PC-3 (cell line): ENCODE measurements at regions not wholly inside any gene's neighbourhood (a gene's known extent, or its start where the extent isn't known, plus 50 kb on each side); places are given as distances from the start of the nearest gene placed in this dataset.

ENCODE experiments used
- ATAC-seq: fragments of 200-7000 bp; cut with Tn5 transposase; 2 replicates; pipeline ENCODE4 v1.9.1; 2020; ENCODE audit warnings: mild to moderate bottlenecking, moderate library complexity
- BruUV-seq: library from RNA; stranded (reverse); fragments of 400-500 nt; replicated peaks from 2 replicates; lab custom pipeline; 2021; lab: Mats Ljungman, UMichigan
- CTCF ChIA-PET: fragments of 300-600 bp; sonication (Branson Sonifier 250); formaldehyde crosslinking; loops from one replicate; lab custom pipeline; 2022; ENCODE audit warnings: antibody characterized with exemption; lab: Charles Lee
- POLR2A ChIA-PET: fragments of 300-600 bp; sonication (Branson Sonifier 250); formaldehyde crosslinking; loops from one replicate; lab custom pipeline; 2022; ENCODE audit warnings: antibody characterized with exemption; ENCODE audit not compliant: unreplicated experiment; lab: Charles Lee
- DNase-seq: peaks from one replicate; pipeline ENCODE4 v3.0.0-alpha.2; 2015
- H2AFZ ChIP-seq: fragments of 300-600 bp; sonication (generic); 2 replicates; pipeline ENCODE4 v1.6.0; 2016; ENCODE audit warnings: antibody characterized with exemption, low read length
- H3F3A ChIP-seq: fragments of 300-600 bp; sonication (generic); one replicate; pipeline ENCODE4 v1.6.0; 2017; ENCODE audit warnings: antibody characterized with exemption, low read length, control low read depth, mild to moderate bottlenecking; ENCODE audit not compliant: unreplicated experiment
- H3K27ac ChIP-seq: fragments of 300-600 bp; sonication (generic); 2 replicates; pipeline ENCODE4 v1.5.1; 2016; ENCODE audit warnings: mild to moderate bottlenecking, low read length
- H3K27me3 ChIP-seq: fragments of 300-600 bp; sonication (generic); 2 replicates; pipeline ENCODE4 v1.6.1; 2016; ENCODE audit warnings: low read length, mixed read lengths
- H3K36me3 ChIP-seq: fragments of 300-600 bp; sonication (generic); 2 replicates; pipeline ENCODE4 v1.6.1; 2016; ENCODE audit warnings: low read depth, mixed run types, low read length, mixed read lengths
- H3K4me1 ChIP-seq: fragments of 300-600 bp; sonication (generic); 2 replicates; pipeline ENCODE4 v1.5.1; 2016; ENCODE audit warnings: low read length; ENCODE audit not compliant: insufficient read depth
- H3K4me2 ChIP-seq: fragments of 300-600 bp; sonication (generic); 2 replicates; pipeline ENCODE4 v1.6.0; 2016; ENCODE audit warnings: low read length
- H3K4me3 ChIP-seq: fragments of 300-600 bp; sonication (generic); 2 replicates; pipeline ENCODE4 v1.5.1; 2016; ENCODE audit warnings: mild to moderate bottlenecking, low read length, mixed read lengths
- H3K79me2 ChIP-seq: fragments of 300-600 bp; sonication (generic); 2 replicates; pipeline ENCODE4 v1.6.1; 2017; ENCODE audit warnings: low read length, mixed read lengths
- H3K9ac ChIP-seq: fragments of 300-600 bp; sonication (generic); 2 replicates; pipeline ENCODE4 v1.6.0; 2016; ENCODE audit warnings: mild to moderate bottlenecking, low read length
- H3K9me2 ChIP-seq: fragments of 300-600 bp; sonication (generic); replicated peaks from 2 replicates; pipeline ENCODE4 v1.6.1; 2016; ENCODE audit warnings: mixed run types, low read length, mixed read lengths
- H3K9me3 ChIP-seq: fragments of 300-600 bp; sonication (generic); 2 replicates; pipeline ENCODE4 v1.6.1; 2016; ENCODE audit warnings: low read length, mixed read lengths
- H4K20me1 ChIP-seq: fragments of 300-600 bp; sonication (generic); 2 replicates; pipeline ENCODE4 v1.6.1; 2016; ENCODE audit warnings: low read length, mixed read lengths
- EZH2 ChIP-seq: fragments of 300-600 bp; sonication (generic); IDR thresholded peaks from one replicate; pipeline ENCODE4 v1.6.1; 2017; ENCODE audit warnings: antibody characterized with exemption, mild to moderate bottlenecking, low read length; ENCODE audit not compliant: unreplicated experiment
- EZH2phosphoT487 ChIP-seq: fragments of 300-600 bp; sonication (generic); IDR thresholded peaks from 2 replicates; pipeline ENCODE4 v1.6.1; 2018; ENCODE audit warnings: mild to moderate bottlenecking, antibody characterized with exemption, low read length, borderline replicate concordance
- intact Hi-C: fragments of 100-400 bp; cut with micrococcal nuclease; formaldehyde crosslinking; loops from 2 replicates; pipeline ENCODE4 v1.9.0; 2023
- TF ChIP-seq, protein P1 (sequence below): fragments of 300-600 bp; sonication (generic); conservative IDR thresholded peaks from 2 replicates; pipeline ENCODE4 v1.5.1; 2017; ENCODE audit warnings: antibody characterized with exemption, low read depth, mild to moderate bottlenecking, low read length

DNA sequence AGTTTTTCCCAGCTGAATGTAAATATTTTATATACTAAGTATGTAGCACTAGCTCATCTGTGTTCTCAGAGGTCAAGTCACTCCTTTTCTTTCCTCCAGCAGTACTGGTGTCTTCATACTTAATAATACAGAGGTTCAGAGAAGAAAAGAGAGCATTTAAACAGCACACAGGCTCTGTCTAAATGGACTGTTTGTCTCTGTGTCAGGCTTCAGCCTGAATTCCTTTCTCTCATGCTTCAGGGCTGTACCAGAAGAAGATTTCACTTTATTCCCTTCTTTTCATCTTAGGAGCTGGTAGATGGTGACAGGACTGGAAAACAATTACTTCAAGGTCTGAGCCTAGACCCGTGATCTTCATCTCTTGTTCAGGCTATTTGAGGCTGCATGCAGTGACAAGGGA lies 51.4 kb upstream of the LYZL2 start:
- Histone ChIP-seq H3K27me3 (no peaks in the 10 kb centered on the region), H4K20me1 (no peaks in the 10 kb centered on the region), H3K9ac (no peak overlapping the region), H3K9me3 (peaks cover 4% of the 10 kb centered on the region; the same call in 1 of the 2 replicates), H3K9me2 (no peaks in the 10 kb centered on the region), H3K4me3 (no peak overlapping the region), H3K27ac (no peak overlapping the region), H3K36me3 (no peaks in the 10 kb centered on the region), H3K79me2 (no peaks in the 10 kb centered on the region), H3F3A (no peaks in the 10 kb centered on the region), H2AFZ (no peak overlapping the region), H3K4me1 (peaks cover 9% of the 10 kb centered on the region), H3K4me2 (no peak overlapping the region)
- intact Hi-C loops = no loop called here
- CTCF ChIA-PET = no interaction called here
- POLR2A ChIA-PET = no interaction called here
- DNase-seq (no peak), ATAC-seq (no peak)
- no TSS peak for BruUV-seq
- TF ChIP-seq, protein P1, sequence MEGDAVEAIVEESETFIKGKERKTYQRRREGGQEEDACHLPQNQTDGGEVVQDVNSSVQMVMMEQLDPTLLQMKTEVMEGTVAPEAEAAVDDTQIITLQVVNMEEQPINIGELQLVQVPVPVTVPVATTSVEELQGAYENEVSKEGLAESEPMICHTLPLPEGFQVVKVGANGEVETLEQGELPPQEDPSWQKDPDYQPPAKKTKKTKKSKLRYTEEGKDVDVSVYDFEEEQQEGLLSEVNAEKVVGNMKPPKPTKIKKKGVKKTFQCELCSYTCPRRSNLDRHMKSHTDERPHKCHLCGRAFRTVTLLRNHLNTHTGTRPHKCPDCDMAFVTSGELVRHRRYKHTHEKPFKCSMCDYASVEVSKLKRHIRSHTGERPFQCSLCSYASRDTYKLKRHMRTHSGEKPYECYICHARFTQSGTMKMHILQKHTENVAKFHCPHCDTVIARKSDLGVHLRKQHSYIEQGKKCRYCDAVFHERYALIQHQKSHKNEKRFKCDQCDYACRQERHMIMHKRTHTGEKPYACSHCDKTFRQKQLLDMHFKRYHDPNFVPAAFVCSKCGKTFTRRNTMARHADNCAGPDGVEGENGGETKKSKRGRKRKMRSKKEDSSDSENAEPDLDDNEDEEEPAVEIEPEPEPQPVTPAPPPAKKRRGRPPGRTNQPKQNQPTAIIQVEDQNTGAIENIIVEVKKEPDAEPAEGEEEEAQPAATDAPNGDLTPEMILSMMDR = no peak
- TF ChIP-seq EZH2 (no peak), EZH2phosphoT487 (no peak)
